ENCODE measurements at regions not wholly inside any gene's neighbourhood (a gene's known extent, or its start where the extent isn't known, plus 50 kb on each side); places are given as distances from the start of the nearest gene placed in this dataset.

DNA sequence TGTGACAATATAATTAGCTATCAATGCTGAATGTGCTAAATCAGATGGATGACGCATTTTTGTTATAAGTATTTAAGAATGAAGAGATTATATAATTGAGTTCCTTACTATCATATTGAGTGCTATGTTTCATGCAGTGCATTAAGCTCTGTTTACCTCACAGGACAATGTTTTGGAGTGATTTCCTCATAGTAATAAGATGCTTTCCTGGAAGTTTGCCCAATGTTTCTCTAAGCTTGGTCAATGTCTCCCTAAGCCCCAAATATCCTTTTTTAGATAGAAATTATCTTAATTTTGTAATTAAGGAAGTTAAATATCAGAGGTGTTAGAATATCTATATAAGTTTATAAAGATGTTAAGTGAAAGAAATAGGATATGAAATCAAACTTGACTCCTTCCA, 489.6 kb downstream of the MMUT start:
- ATAC-seq: no peak
- TF ChIP-seq, protein P1, sequence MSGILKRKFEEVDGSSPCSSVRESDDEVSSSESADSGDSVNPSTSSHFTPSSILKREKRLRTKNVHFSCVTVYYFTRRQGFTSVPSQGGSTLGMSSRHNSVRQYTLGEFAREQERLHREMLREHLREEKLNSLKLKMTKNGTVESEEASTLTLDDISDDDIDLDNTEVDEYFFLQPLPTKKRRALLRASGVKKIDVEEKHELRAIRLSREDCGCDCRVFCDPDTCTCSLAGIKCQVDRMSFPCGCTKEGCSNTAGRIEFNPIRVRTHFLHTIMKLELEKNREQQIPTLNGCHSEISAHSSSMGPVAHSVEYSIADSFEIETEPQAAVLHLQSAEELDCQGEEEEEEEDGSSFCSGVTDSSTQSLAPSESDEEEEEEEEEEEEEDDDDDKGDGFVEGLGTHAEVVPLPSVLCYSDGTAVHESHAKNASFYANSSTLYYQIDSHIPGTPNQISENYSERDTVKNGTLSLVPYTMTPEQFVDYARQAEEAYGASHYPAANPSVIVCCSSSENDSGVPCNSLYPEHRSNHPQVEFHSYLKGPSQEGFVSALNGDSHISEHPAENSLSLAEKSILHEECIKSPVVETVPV (CRISPR knock-in tag; IDR thresholded peaks at IDR 0.05): no peak
- TF ChIP-seq, protein P2, sequence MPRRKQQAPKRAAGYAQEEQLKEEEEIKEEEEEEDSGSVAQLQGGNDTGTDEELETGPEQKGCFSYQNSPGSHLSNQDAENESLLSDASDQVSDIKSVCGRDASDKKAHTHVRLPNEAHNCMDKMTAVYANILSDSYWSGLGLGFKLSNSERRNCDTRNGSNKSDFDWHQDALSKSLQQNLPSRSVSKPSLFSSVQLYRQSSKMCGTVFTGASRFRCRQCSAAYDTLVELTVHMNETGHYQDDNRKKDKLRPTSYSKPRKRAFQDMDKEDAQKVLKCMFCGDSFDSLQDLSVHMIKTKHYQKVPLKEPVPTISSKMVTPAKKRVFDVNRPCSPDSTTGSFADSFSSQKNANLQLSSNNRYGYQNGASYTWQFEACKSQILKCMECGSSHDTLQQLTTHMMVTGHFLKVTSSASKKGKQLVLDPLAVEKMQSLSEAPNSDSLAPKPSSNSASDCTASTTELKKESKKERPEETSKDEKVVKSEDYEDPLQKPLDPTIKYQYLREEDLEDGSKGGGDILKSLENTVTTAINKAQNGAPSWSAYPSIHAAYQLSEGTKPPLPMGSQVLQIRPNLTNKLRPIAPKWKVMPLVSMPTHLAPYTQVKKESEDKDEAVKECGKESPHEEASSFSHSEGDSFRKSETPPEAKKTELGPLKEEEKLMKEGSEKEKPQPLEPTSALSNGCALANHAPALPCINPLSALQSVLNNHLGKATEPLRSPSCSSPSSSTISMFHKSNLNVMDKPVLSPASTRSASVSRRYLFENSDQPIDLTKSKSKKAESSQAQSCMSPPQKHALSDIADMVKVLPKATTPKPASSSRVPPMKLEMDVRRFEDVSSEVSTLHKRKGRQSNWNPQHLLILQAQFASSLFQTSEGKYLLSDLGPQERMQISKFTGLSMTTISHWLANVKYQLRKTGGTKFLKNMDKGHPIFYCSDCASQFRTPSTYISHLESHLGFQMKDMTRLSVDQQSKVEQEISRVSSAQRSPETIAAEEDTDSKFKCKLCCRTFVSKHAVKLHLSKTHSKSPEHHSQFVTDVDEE (CRISPR knock-in tag; IDR thresholded peaks at IDR 0.05): no peak
- no peak for TF ChIP-seq RARB (CRISPR knock-in tag; IDR thresholded peaks at IDR 0.05)
- TF ChIP-seq, protein P3, sequence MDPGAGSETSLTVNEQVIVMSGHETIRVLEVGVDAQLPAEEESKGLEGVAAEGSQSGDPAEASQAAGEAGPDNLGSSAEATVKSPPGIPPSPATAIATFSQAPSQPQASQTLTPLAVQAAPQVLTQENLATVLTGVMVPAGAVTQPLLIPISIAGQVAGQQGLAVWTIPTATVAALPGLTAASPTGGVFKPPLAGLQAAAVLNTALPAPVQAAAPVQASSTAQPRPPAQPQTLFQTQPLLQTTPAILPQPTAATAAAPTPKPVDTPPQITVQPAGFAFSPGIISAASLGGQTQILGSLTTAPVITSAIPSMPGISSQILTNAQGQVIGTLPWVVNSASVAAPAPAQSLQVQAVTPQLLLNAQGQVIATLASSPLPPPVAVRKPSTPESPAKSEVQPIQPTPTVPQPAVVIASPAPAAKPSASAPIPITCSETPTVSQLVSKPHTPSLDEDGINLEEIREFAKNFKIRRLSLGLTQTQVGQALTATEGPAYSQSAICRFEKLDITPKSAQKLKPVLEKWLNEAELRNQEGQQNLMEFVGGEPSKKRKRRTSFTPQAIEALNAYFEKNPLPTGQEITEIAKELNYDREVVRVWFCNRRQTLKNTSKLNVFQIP (CRISPR knock-in tag; IDR thresholded peaks at IDR 0.05; ENCODE audit: borderline replicate concordance, low read depth): no peak
- TF ChIP-seq ZNF8 (CRISPR knock-in tag; IDR thresholded peaks at IDR 0.05): no peak
- no peak for TF ChIP-seq ZC3H10 (CRISPR knock-in tag; IDR thresholded peaks at IDR 0.05)
- TF ChIP-seq TCF4 (CRISPR knock-in tag; IDR thresholded peaks at IDR 0.05; ENCODE audit: borderline replicate concordance): no peak
- no peak for TF ChIP-seq ZNF565 (CRISPR knock-in tag; conservative IDR thresholded peaks at IDR 0.05; ENCODE audit: low read depth)
- no peak for TF ChIP-seq ZFP30 (CRISPR knock-in tag; IDR thresholded peaks at IDR 0.05)
- TF ChIP-seq, protein P4, sequence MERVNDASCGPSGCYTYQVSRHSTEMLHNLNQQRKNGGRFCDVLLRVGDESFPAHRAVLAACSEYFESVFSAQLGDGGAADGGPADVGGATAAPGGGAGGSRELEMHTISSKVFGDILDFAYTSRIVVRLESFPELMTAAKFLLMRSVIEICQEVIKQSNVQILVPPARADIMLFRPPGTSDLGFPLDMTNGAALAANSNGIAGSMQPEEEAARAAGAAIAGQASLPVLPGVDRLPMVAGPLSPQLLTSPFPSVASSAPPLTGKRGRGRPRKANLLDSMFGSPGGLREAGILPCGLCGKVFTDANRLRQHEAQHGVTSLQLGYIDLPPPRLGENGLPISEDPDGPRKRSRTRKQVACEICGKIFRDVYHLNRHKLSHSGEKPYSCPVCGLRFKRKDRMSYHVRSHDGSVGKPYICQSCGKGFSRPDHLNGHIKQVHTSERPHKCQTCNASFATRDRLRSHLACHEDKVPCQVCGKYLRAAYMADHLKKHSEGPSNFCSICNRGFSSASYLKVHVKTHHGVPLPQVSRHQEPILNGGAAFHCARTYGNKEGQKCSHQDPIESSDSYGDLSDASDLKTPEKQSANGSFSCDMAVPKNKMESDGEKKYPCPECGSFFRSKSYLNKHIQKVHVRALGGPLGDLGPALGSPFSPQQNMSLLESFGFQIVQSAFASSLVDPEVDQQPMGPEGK (CRISPR knock-in tag; IDR thresholded peaks at IDR 0.05; ENCODE audit: borderline replicate concordance): no peak
- no peak for TF ChIP-seq GLIS3 (CRISPR knock-in tag; IDR thresholded peaks at IDR 0.05)
- TF ChIP-seq PPARA (CRISPR knock-in tag; IDR thresholded peaks at IDR 0.05; ENCODE audit: borderline replicate concordance): no peak
- no peak for TF ChIP-seq OSR1 (CRISPR knock-in tag; IDR thresholded peaks at IDR 0.05)
- no peak for TF ChIP-seq CSDC2 (CRISPR knock-in tag; IDR thresholded peaks at IDR 0.05)

DNA sequence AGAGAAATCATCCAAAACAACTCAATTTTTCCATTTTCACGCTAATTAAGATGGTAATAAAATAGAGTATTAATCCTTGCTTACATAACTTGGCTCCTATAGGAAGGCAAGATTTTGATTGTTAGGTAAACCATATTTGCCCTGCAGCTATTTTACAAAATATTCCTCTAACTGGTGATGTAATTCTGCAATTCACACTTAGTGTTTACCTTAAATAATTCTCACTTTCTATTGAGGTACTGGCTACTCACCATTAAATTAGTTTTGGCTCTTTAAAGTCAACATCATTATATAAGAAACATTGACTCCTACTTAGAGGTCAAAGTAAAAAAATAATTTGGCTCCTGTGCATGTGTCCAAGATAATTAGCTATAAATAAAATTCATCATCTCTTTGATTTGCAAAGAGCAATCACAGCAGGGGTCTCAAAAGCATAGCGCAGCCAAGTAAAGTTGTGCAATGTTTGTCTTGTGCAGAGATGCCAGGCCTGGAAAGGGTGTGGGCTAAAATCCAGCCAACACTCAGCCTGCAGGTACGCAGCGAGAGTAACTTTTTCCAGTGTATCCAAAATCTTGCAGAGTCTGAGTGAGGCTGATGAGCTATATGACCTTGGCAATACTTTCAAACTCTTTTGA, 501.2 kb downstream of the MMUT start:
- ATAC-seq: no peak
- no peak for TF ChIP-seq CSDC2 (CRISPR knock-in tag; IDR thresholded peaks at IDR 0.05)
- no peak for TF ChIP-seq ZNF8 (CRISPR knock-in tag; IDR thresholded peaks at IDR 0.05)
- TF ChIP-seq, protein P3 (CRISPR knock-in tag; IDR thresholded peaks at IDR 0.05; ENCODE audit: borderline replicate concordance, low read depth): no peak

DNA sequence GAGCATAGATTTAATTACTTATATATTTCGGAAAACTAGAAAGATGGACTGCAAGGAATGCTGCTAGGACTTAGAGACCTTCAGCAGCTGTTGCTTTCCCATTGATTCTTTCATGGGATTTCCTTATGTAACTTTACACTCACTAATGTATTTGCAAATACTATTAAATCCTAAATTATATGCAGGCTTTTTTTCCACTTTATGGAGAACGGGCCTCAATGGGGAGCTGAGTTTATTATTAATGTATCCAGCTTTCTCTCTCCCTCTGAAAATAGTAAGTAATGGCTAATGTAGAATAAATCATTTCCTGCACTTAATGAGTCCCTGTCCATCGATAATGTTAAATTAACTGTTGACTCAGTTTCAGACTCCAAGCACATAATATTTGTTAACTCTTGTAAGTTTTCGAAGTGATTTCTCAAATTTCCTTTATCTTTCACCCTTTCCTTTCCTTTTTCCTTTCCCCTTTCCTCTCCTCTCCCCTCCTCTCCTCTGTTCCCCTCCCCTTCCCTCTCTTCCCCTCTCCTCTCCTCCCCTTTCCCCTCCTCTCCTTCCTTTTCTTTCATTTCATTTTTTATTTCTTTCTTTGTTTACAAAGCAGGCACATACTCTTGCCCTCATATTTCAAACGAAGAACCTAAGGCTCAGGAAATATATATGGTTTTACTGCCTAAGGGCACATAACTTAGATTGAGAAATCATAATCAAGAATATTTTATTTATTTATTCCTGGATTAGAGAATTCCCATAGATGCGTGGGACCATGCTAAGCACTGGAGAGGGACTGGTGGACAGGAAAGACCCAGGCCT, 503.6 kb downstream of the MMUT start:
- no peak for TF ChIP-seq ZNF70 (CRISPR knock-in tag; IDR thresholded peaks at IDR 0.05)
- TF ChIP-seq, protein P5, sequence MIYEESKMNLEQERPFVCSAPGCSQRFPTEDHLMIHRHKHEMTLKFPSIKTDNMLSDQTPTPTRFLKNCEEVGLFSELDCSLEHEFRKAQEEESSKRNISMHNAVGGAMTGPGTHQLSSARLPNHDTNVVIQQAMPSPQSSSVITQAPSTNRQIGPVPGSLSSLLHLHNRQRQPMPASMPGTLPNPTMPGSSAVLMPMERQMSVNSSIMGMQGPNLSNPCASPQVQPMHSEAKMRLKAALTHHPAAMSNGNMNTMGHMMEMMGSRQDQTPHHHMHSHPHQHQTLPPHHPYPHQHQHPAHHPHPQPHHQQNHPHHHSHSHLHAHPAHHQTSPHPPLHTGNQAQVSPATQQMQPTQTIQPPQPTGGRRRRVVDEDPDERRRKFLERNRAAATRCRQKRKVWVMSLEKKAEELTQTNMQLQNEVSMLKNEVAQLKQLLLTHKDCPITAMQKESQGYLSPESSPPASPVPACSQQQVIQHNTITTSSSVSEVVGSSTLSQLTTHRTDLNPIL (CRISPR knock-in tag; IDR thresholded peaks at IDR 0.05; ENCODE audit: low read depth): no peak
- no peak for ATAC-seq

All from SK-N-SH treated with all-trans-retinoic acid at 6 μM for 48 hours (cell line).